Prostate gland (tissue), 2 donors: ENCODE measurements at regions not wholly inside any gene's neighbourhood (a gene's known extent, or its start where the extent isn't known, plus 50 kb on each side); places are given as distances from the start of the nearest gene placed in this dataset.

ENCODE experiments used
- CTCF ChIP-seq, 4 experiments: fragments of 200-600 bp in 2 of 4; fragments of 450-650 bp in 2 of 4; sonication (generic) in 2 of 4; IDR thresholded peaks; 1 replicate in 3 of 4; 2 replicates in 1 of 4; pipeline ENCODE4 v1.5.1; 2016 to 2019; ENCODE audit warnings: antibody characterized with exemption in 4 of 4, mild to moderate bottlenecking in 2 of 4, moderate library complexity in 2 of 4
- POLR2A ChIP-seq: fragments of 450-650 bp; IDR thresholded peaks from one replicate; pipeline ENCODE4 v1.6.1; 2016; ENCODE audit warnings: antibody characterized with exemption, mild to moderate bottlenecking
- POLR2AphosphoS5 ChIP-seq: sonication (generic); formaldehyde crosslinking; IDR thresholded peaks from one replicate; pipeline ENCODE4 v1.6.1; 2017; ENCODE audit warnings: antibody characterized with exemption

GRCh38 chr5:83000428-83000827 lies 76.8 kb downstream of the TMEM167A start:
- no peak for TF ChIP-seq CTCF (IDR thresholded peaks at IDR 0.05)
- TF ChIP-seq POLR2A = no peak
- TF ChIP-seq POLR2AphosphoS5 = no peak
